Activated effector memory CD4-positive, alpha-beta T cell treated with Interleukin-2 at 50 U/mL for 16 hours (primary cell): ENCODE measurements at regions not wholly inside any gene's neighbourhood (a gene's known extent, or its start where the extent isn't known, plus 50 kb on each side); places are given as distances from the start of the nearest gene placed in this dataset.

ENCODE experiments used
- DNase-seq: peaks from one replicate; pipeline ENCODE4 v3.0.0-alpha.2; 2020

GRCh38 chr2:14923820-14924580 is 291.5 kb downstream of the LRATD1 start:
- no peak for DNase-seq

GRCh38 chr2:14925471-14925870 is 293.0 kb downstream of the LRATD1 start:
- DNase-seq, result no peak

DNA sequence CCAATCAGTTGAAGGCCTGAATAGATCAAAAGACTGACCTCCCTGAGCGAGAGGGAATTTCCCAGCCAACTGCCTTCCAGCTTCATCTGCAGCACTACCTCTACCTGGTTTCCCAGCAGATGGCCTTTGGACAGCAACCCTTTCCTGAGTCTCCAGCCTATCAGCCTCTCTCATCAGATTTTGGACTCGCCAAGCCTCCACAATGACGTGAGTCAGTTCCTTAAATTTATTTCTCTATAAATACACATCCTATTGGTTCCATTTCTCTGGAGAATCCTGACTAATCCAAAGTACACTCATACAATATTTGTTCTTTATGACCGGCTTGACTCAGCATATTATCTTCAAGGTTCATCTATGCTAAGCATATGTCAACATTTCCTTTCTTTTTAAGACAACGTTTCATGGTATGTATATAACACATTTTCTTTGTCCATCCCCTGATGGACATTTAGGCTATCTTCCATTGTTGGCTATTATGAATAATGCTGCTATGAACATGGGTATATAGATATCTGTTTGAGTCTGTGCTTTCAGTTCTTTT is 294.6 kb downstream of the LRATD1 start:
- no peak for DNase-seq

- DNase-seq, result no peak
Observed at GRCh38 chr2:14928056-14928455, 295.5 kb downstream of the LRATD1 start.

DNA sequence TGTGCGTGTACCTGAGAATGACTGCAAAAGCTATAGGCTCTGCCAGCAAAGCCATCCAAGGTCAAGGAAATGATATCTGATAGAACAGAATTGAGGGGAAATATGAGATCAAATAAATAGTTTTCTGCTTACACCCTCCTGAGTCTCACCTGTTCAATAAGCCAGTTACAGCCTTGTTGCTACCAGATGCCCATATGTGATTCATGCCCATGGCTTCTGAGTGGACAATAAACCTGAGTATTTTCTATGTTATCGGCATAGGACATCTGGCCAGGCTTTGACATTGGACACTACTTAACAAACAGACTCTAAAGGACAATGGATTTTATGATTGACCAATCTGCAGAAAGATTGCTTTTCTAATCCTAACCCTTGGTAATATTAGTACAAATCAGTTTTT is 297.9 kb downstream of the LRATD1 start:
- DNase-seq, result no peak

GRCh38 chr2:14932285-14932684 is 299.8 kb downstream of the LRATD1 start:
- DNase-seq, result no peak

- no peak for DNase-seq
Observed at GRCh38 chr2:14933753-14934152, 301.2 kb downstream of the LRATD1 start.

DNA sequence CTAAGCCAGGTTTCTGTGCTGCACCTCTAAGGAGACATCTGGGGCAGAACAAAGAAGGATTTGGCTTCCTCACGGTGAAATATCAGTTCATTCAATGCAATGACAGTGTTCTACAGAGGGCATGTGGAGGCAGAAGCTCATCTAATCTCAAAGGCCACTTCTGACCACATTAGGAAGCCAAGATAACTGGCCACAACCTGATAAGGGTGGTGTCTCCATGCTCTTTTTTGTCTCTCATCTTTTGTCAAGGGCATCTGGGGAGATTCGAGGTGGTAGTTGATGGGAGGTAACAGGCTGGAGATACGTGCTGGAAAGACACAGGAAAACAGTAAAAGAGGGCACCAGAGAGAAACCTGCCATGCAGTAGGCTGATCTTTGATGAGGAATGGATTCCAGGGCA is 303.9 kb downstream of the LRATD1 start:
- DNase-seq, result no peak

DNA sequence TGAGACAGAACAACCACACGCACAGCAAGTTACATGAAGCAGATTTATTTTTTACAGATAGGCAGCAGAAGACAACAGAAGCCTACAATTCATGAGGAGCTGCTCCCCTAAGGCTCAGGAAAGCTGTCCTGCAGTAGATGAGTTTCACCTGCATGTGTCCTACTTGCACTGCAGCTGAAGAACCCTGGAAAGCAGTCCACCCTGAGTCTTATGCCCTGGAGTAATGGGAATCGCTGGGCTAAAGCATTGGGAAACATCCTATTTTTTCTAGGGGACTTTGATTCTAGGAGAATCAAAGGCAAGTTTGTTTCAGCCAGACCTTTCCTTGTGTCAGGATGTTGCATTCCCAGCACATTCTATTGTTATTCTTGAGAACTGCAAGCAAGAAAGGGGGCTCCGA is 304.8 kb downstream of the LRATD1 start:
- no peak for DNase-seq

- DNase-seq, result no peak
Observed at GRCh38 chr2:14941151-14941631, 308.7 kb downstream of the LRATD1 start.

GRCh38 chr2:14942987-14943386 is 310.5 kb downstream of the LRATD1 start:
- no peak for DNase-seq

DNA sequence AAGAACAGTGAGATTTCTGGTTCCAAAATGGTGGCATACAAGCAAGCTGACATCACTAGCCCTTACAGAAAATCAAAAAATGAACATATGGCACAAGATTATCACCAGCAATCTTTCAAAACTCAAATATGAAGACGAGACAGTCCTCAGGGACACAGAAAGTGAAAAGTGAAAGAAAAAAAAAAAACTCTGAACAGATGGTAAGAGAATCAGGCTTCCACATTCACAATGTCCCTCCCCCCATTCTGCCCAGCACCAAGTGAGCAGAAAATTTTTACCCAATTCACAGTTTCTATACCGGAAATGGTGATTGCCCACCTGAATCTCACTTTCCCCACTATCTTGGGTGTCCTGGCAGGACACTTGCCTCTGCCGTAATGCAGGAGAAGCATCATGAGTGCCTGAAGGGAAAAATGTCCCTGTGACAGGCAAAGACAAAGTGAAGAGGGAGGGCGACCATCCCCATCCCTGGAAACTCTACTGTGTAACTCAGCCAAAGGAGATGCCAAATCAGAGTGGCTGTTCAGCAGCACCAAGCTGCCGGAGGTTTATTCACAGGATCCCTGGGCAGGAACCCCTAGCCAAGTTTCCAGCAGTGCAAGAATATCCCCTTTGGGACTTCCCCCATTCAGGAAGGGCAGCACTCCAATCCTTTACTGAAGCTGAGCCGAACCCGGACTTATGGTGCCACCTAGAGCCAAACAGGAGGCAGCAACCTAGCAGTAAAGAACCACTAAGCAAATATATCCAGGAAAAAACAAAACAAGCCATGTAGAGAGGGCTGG is 312.2 kb downstream of the LRATD1 start:
- no peak for DNase-seq

GRCh38 chr2:14951569-14952285 is 319.2 kb downstream of the LRATD1 start:
- DNase-seq, result no peak

GRCh38 chr2:14952400-14952963 is 320.0 kb downstream of the LRATD1 start:
- no peak for DNase-seq

DNA sequence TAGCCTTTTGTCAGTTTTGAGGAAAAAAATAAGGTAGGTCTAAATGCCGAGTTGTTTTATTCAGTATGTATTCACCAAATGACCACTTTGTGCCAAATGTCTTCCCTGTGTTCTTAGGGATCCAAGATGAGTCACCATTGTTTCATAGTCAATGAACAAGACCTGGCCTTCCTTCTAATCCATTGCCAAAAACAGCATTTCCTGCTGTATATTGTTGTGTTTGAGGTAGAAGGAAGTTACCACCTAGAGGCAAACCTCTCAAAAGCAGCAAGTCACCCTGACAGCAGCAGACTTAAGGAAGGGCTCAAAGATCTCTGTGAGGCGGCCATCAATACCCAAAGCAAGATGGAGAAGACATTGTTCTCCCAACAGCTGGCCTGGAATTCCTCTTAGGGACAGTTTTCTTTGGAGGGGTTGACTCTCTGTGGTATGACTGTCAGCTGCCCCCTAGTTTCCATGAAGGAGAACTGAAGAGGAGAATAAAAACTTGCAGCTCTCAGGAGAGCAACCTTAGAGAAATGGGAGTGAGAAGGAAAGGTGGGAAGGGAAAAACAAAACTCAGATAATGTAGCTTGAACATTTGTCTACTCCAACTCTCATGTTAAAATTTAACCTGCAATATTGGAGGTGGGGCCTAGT is 328.3 kb downstream of the LRATD1 start:
- DNase-seq, result no peak

- no peak for DNase-seq
Observed at GRCh38 chr2:14967729-14968128, 335.2 kb downstream of the LRATD1 start.

GRCh38 chr2:14975381-14975780 is 342.9 kb downstream of the LRATD1 start:
- no peak for DNase-seq

GRCh38 chr2:14977021-14977420 is 344.5 kb downstream of the LRATD1 start:
- no peak for DNase-seq

GRCh38 chr2:14978845-14979244 is 346.3 kb downstream of the LRATD1 start:
- no peak for DNase-seq

GRCh38 chr2:14982790-14983189 is 350.3 kb downstream of the LRATD1 start:
- no peak for DNase-seq

- no peak for DNase-seq
Observed at GRCh38 chr2:14988600-14988999, 356.1 kb downstream of the LRATD1 start.

DNA sequence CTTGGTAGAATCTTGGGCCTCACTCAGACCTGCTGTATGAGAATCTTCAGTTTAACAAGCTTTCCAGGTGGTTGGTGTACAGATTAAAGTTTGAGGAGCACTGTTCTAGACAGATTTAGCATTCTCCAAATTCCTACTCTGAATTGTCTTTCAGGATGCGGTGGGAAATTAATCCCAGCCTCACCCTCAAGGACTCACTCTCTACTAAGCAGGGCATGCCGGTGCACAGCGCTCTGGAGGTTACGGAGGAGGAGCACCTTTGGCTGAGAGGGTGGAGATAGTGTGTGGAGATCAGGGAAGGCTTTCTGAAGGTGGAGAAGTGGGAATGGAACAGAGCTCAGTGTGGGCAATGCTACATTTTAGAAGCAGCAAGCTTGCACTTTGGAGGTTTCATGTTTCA is 359.2 kb downstream of the LRATD1 start:
- no peak for DNase-seq
